Fibroblast of mammary gland (primary cell): ENCODE measurements at regions not wholly inside any gene's neighbourhood (a gene's known extent, or its start where the extent isn't known, plus 50 kb on each side); places are given as distances from the start of the nearest gene placed in this dataset.

ENCODE experiments used
- DNase-seq: peaks from one replicate; pipeline ENCODE4 v3.0.0-alpha.2; 2010; ENCODE audit warnings: low read depth
- H3K4me3 ChIP-seq: 2 replicates; pipeline ENCODE4 v1.5.1; 2011; ENCODE audit warnings: low read depth, mild to moderate bottlenecking, low read length, moderate library complexity; ENCODE audit not compliant: control insufficient read depth
- TF ChIP-seq, protein P1 (sequence below): conservative IDR thresholded peaks from 2 replicates; pipeline ENCODE4 v1.5.1; 2011; ENCODE audit warnings: low read depth, low read length, inconsistent platforms; ENCODE audit not compliant: control insufficient read depth, insufficient read depth

DNA sequence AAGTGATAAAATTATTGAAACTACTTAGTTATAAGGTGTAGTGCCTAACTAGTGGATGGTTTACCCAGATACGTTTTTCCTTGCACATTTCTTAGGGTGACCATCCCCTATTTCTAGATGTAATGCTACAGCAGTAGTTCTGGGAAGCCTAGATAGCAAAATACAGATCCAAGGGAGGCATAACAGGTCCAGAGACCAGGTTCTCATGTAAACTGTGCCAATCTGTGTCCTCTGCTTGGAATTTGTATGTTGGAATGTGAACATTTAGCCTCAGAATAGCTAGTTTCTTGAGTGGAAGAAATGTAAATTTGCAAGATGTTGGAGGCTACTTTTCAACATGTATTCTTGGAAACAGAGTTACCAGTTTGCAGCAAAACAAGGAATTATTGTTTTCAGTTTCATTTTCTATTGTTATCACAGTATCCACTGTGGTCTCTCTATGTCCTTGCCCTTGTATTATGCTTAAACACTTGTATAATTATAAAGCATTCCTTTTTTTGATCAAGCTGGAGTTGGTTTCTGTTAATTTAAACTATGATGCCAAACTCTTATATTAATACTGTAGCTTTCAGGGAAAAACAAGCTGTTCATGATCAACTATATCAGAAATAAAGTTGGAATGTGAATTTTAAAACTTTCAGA lies 102.0 kb upstream of the BRINP3 start:
- no peak for DNase-seq
- TF ChIP-seq, protein P1, sequence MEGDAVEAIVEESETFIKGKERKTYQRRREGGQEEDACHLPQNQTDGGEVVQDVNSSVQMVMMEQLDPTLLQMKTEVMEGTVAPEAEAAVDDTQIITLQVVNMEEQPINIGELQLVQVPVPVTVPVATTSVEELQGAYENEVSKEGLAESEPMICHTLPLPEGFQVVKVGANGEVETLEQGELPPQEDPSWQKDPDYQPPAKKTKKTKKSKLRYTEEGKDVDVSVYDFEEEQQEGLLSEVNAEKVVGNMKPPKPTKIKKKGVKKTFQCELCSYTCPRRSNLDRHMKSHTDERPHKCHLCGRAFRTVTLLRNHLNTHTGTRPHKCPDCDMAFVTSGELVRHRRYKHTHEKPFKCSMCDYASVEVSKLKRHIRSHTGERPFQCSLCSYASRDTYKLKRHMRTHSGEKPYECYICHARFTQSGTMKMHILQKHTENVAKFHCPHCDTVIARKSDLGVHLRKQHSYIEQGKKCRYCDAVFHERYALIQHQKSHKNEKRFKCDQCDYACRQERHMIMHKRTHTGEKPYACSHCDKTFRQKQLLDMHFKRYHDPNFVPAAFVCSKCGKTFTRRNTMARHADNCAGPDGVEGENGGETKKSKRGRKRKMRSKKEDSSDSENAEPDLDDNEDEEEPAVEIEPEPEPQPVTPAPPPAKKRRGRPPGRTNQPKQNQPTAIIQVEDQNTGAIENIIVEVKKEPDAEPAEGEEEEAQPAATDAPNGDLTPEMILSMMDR, result no peak
- H3K4me3 ChIP-seq, result no peak overlapping the region

DNA sequence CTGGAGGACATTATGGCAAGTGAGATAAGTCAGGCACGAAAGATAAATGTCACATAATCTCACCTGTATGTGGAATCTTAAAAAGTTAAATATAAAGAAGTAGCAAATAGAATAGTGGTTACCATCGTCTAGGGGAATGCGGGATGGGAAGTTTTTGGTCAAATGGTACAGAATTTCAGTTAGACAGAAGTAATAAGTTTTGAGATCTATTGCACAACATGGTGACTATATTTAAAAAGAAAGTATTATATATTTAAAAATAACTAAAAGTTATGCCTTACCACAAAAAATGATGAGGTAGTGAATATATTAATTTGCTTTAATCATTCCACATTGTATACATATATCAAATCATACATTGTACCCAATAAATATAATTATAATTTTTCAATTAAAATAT lies 106.2 kb upstream of the BRINP3 start:
- TF ChIP-seq, protein P1, result no peak
- no peak overlapping the region for H3K4me3 ChIP-seq
- no peak for DNase-seq

DNA sequence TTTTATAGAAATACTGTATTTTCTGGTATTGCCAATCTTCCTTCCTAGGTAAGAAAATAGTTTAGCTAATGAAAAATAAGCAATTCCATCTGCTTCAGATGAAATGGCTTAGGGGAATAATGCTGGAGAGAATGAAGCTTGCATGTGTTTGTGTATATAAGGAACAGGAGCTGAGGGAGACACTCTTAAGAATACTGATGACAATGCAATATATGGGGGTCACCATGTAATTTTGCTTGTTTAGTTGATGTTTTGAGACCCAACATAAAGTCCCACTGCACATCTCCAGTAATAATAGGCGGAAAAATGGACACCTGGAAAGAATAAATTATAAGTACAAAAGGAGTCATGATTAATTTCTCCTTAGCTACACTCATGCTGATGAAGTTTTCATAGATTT lies 110.8 kb upstream of the BRINP3 start:
- DNase-seq, result no peak
- TF ChIP-seq, protein P1, result no peak
- no peak overlapping the region for H3K4me3 ChIP-seq

DNA sequence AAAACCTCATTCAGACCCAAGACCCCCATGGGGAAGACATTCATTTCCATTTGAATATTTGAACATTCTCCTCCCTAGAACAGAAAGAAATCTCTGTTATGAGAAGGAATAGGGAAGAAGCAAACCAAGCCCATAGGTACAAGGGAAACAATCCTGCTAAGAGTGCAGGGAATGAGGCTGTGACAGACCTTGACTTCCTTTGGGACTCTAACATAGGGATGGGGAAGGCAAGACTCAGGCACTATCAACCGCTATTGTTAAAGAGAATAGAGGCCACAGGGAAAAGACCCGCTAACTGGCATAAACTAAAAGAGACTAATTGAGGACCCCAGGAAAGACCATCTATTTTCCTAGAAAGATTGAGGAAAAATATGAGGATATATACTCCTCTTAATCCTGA lies 117.8 kb upstream of the BRINP3 start:
- DNase-seq, result no peak
- TF ChIP-seq, protein P1, result no peak
- no peak overlapping the region for H3K4me3 ChIP-seq

DNA sequence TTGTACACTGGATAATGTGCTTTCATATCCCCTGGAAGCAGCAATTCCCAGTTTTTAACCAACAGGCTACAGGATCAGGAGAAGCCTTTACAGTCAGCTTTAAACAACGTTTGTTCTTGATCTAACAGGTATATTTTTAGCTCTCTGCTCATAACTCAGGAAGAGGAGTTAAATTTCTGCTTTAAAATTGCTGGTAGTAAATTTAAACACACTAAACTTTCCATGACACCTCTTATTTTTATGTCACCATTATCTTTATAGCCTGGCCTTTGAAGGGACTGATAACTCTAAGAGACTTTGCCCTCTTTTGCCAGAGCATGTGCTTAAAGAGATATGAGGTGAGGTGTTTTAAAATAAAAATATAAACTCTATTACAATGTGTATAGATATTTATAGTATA lies 119.6 kb upstream of the BRINP3 start:
- DNase-seq, result no peak
- no peak overlapping the region for H3K4me3 ChIP-seq

DNA sequence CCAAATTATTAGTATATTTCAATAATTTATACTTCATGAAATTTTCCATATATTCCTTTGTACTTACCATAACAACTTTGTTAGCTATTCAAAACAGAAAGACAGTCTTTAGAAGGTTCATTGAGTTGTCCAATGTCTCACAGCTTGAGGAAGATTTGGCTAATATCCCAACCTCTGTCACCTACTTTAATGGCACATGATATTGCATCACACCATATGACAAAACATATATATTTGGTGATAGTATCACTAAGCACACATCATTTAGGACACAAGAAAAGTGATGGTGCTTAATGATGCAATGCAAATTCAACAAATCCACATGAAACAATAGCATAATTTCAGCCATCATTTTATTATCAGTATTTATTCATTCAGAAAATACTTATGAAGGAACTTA lies 122.0 kb upstream of the BRINP3 start:
- DNase-seq, result no peak
- TF ChIP-seq, protein P1, result no peak
- H3K4me3 ChIP-seq, result no peak overlapping the region

More for the DNA sequence above, 119.6 kb upstream of the BRINP3 start:
- TF ChIP-seq, protein P1, result no peak

DNA sequence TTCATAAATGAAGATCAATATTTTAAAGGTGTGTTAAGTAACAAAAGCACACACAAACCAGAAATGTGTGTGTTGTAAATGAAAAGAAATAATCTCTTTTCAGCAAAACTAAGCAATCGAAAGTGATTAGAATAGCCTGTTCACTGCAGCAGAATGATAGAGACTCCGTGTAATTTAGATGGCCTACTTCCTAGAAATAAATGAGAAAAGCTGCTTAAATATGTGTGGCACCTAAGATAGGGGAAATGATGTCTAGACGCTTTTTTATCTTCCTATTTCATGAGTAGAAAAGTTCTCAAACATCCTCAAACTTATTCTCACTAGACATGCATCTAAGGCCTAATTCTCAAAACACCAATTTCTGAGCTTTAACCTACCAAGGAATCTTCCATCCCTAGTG lies 124.7 kb upstream of the BRINP3 start:
- H3K4me3 ChIP-seq, result no peak overlapping the region
- TF ChIP-seq, protein P1, result no peak
- DNase-seq, result no peak
